ENCODE measurements at regions not wholly inside any gene's neighbourhood (a gene's known extent, or its start where the extent isn't known, plus 50 kb on each side); places are given as distances from the start of the nearest gene placed in this dataset.

GRCh38 chr1:234985516-234986294, 142.9 kb downstream of the TOMM20 start:
- Histone ChIP-seq H3K4me1 (ENCODE audit: control insufficient read depth, insufficient read depth, low read length) (peaks cover 21% of the 10 kb centered on the region), H3K36me3 (ENCODE audit: control insufficient read depth, insufficient read depth, low read length) (no peaks in the 10 kb centered on the region), H3K27ac (ENCODE audit: low read length) (no peak overlapping the region), H3K4me3 (ENCODE audit: low read length) (no peak overlapping the region), H3K9me3 (ENCODE audit: control insufficient read depth, insufficient read depth, low read length) (no peaks in the 10 kb centered on the region), H3K27me3 (ENCODE audit: control insufficient read depth, insufficient read depth, low read length) (no peaks in the 10 kb centered on the region)
- H3K27me3 Mint-ChIP-seq (ENCODE audit: low read depth in 2 of 2): no peaks in the 10 kb centered on the region
- H3K9me3 Mint-ChIP-seq: no peaks in the 10 kb centered on the region
- no peak overlapping the region for H3K27ac Mint-ChIP-seq
- peaks cover 11 to 20% of the 10 kb centered on the region in 2 donors for H3K4me1 Mint-ChIP-seq
- intact Hi-C loops (cut with micrococcal nuclease): no loop called here
- ATAC-seq: no peak
- WGBS (ENCODE audit: insufficient coverage): 96% methylated on average over 6 of the region's 10 CpGs
- no peak for DNase-seq
- no peaks in the 10 kb centered on the region for H3K36me3 Mint-ChIP-seq
- TF ChIP-seq, protein P1, sequence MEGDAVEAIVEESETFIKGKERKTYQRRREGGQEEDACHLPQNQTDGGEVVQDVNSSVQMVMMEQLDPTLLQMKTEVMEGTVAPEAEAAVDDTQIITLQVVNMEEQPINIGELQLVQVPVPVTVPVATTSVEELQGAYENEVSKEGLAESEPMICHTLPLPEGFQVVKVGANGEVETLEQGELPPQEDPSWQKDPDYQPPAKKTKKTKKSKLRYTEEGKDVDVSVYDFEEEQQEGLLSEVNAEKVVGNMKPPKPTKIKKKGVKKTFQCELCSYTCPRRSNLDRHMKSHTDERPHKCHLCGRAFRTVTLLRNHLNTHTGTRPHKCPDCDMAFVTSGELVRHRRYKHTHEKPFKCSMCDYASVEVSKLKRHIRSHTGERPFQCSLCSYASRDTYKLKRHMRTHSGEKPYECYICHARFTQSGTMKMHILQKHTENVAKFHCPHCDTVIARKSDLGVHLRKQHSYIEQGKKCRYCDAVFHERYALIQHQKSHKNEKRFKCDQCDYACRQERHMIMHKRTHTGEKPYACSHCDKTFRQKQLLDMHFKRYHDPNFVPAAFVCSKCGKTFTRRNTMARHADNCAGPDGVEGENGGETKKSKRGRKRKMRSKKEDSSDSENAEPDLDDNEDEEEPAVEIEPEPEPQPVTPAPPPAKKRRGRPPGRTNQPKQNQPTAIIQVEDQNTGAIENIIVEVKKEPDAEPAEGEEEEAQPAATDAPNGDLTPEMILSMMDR (IDR thresholded peaks at IDR 0.05): no peak
- no peak overlapping the region for H3K4me3 Mint-ChIP-seq

DNA sequence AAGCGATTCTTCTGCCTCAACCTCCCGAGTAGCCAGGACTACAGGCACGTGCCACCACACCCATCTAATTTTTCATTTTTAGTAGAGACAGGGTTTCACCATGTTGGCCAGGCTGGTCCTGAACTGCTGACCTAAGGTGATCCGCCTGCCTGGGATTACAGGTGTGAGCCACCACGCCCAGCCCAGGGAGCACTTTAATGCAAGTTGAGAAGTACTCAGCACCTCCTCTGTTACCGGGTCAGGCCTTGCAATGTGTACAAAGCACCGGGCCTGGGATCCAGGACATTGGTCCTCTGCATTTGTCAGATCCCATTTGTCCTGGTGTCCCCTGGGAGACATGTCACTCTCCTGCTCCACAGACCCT, 143.6 kb downstream of the TOMM20 start:
- peaks cover 28% of the 10 kb centered on the region for H3K4me1 ChIP-seq (ENCODE audit: control insufficient read depth, insufficient read depth, low read length)
- H3K27ac Mint-ChIP-seq: no peak overlapping the region
- WGBS (ENCODE audit: insufficient coverage): 92% methylated on average over 7 of the region's 7 CpGs

GRCh38 chr1:234983564-234984238, 144.9 kb downstream of the TOMM20 start:
- Histone ChIP-seq H3K9me3 (ENCODE audit: control insufficient read depth, insufficient read depth, low read length) (no peaks in the 10 kb centered on the region), H3K4me1 (ENCODE audit: control insufficient read depth, insufficient read depth, low read length) (peaks cover 41% of the 10 kb centered on the region), H3K27me3 (ENCODE audit: control insufficient read depth, insufficient read depth, low read length) (no peaks in the 10 kb centered on the region), H3K27ac (ENCODE audit: low read length) (no peak overlapping the region), H3K36me3 (ENCODE audit: control insufficient read depth, insufficient read depth, low read length) (no peaks in the 10 kb centered on the region), H3K4me3 (ENCODE audit: low read length) (no peak overlapping the region)
- intact Hi-C loops (cut with micrococcal nuclease): no loop called here
- no peaks in the 10 kb centered on the region for H3K36me3 Mint-ChIP-seq
- peaks cover 31 to 41% of the 10 kb centered on the region in 2 donors for H3K4me1 Mint-ChIP-seq
- H3K27me3 Mint-ChIP-seq (ENCODE audit: low read depth in 2 of 2): no peaks in the 10 kb centered on the region
- no peak overlapping the region for H3K27ac Mint-ChIP-seq
- TF ChIP-seq, protein P1 (IDR thresholded peaks at IDR 0.05): no peak
- no peaks in the 10 kb centered on the region for H3K9me3 Mint-ChIP-seq
- ATAC-seq (no peak), DNase-seq (no peak)
- 90% methylated on average over 6 of the region's 7 CpGs for WGBS (ENCODE audit: insufficient coverage)
- H3K4me3 Mint-ChIP-seq: no peak overlapping the region

More for the DNA sequence above, 143.6 kb downstream of the TOMM20 start:
- H3K27ac ChIP-seq (ENCODE audit: low read length): no peak overlapping the region
- DNase-seq: no peak
- H3K27me3 Mint-ChIP-seq (ENCODE audit: low read depth in 2 of 2): no peaks in the 10 kb centered on the region
- H3K4me3 Mint-ChIP-seq: no peak overlapping the region
- no peaks in the 10 kb centered on the region for H3K27me3 ChIP-seq (ENCODE audit: control insufficient read depth, insufficient read depth, low read length)
- H3K36me3 ChIP-seq (ENCODE audit: control insufficient read depth, insufficient read depth, low read length): no peaks in the 10 kb centered on the region
- no peaks in the 10 kb centered on the region for H3K36me3 Mint-ChIP-seq
- H3K4me3 ChIP-seq (ENCODE audit: low read length): no peak overlapping the region
- peaks cover 19 to 28% of the 10 kb centered on the region in 2 donors for H3K4me1 Mint-ChIP-seq
- ATAC-seq: no peak
- no peaks in the 10 kb centered on the region for H3K9me3 Mint-ChIP-seq
- intact Hi-C loops (cut with micrococcal nuclease): no loop called here
- TF ChIP-seq, protein P1 (IDR thresholded peaks at IDR 0.05): no peak
- H3K9me3 ChIP-seq (ENCODE audit: control insufficient read depth, insufficient read depth, low read length): no peaks in the 10 kb centered on the region
